ENCODE measurements at regions not wholly inside any gene's neighbourhood (a gene's known extent, or its start where the extent isn't known, plus 50 kb on each side); places are given as distances from the start of the nearest gene placed in this dataset.

GRCh38 chr7:45430397-45430796 lies 143.8 kb upstream of the ADCY1 start:
- ChIA-PET POLR2A (no interaction called here), CTCF (no interaction called here)
- no peak overlapping the region for H3K4me3 ChIP-seq (ENCODE audit: low read depth in 2 of 2, low read length in 2 of 2)
- no peaks in the 10 kb centered on the region for H3K36me3 ChIP-seq (ENCODE audit: control insufficient read depth, insufficient read depth, low read length)
- no TSS peak for BruUV-seq (replicated peaks)
- TF ChIP-seq, protein P1, sequence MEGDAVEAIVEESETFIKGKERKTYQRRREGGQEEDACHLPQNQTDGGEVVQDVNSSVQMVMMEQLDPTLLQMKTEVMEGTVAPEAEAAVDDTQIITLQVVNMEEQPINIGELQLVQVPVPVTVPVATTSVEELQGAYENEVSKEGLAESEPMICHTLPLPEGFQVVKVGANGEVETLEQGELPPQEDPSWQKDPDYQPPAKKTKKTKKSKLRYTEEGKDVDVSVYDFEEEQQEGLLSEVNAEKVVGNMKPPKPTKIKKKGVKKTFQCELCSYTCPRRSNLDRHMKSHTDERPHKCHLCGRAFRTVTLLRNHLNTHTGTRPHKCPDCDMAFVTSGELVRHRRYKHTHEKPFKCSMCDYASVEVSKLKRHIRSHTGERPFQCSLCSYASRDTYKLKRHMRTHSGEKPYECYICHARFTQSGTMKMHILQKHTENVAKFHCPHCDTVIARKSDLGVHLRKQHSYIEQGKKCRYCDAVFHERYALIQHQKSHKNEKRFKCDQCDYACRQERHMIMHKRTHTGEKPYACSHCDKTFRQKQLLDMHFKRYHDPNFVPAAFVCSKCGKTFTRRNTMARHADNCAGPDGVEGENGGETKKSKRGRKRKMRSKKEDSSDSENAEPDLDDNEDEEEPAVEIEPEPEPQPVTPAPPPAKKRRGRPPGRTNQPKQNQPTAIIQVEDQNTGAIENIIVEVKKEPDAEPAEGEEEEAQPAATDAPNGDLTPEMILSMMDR (IDR thresholded peaks at IDR 0.05) = no peak
- TF ChIP-seq POLR2AphosphoS5 (IDR thresholded peaks at IDR 0.05; ENCODE audit: low read depth, low read length) (no peak), TCF7L2 (IDR thresholded peaks at IDR 0.05; ENCODE audit: low read depth, low read length) (no peak)
- H3K9me3 ChIP-seq (ENCODE audit: control insufficient read depth, insufficient read depth, low read depth, low read length) = no peaks in the 10 kb centered on the region
- intact Hi-C loops (cut with micrococcal nuclease; ENCODE audit: unreplicated experiment) (no loop called here), in situ Hi-C loops (cut with HindIII; ENCODE audit: low pct_unique_long_range_greater_than_20kb, low sequenced_read_pairs) (no loop called here)
- no peak overlapping the region for H3K27ac ChIP-seq (ENCODE audit: low read length)
- no peak for ATAC-seq
- H3K4me1 ChIP-seq (ENCODE audit: control insufficient read depth, insufficient read depth, low read length) = no peaks in the 10 kb centered on the region
- no peak for DNase-seq (ENCODE audit: low read depth, low spot score)
- H3K27me3 ChIP-seq (ENCODE audit: control insufficient read depth, insufficient read depth, low read length) = peaks cover 41% of the 10 kb centered on the region

GRCh38 chr7:45434167-45434784 lies 139.9 kb upstream of the ADCY1 start:
- H3K9me3 ChIP-seq (ENCODE audit: control insufficient read depth, insufficient read depth, low read depth, low read length) = no peaks in the 10 kb centered on the region
- DNase-seq (ENCODE audit: low read depth, low spot score) = no peak
- ChIA-PET CTCF (no interaction called here), POLR2A (no interaction called here)
- in situ Hi-C loops (cut with HindIII; ENCODE audit: low pct_unique_long_range_greater_than_20kb, low sequenced_read_pairs) = no loop called here
- intact Hi-C loops (cut with micrococcal nuclease; ENCODE audit: unreplicated experiment) = no loop called here
- no peak overlapping the region for H3K4me3 ChIP-seq (ENCODE audit: low read depth in 2 of 2, low read length in 2 of 2)
- no TSS peak for BruUV-seq (replicated peaks)
- no peaks in the 10 kb centered on the region for H3K4me1 ChIP-seq (ENCODE audit: control insufficient read depth, insufficient read depth, low read length)
- H3K27ac ChIP-seq (ENCODE audit: low read length) = no peak overlapping the region
- H3K27me3 ChIP-seq (ENCODE audit: control insufficient read depth, insufficient read depth, low read length) = peaks cover 37% of the 10 kb centered on the region
- ATAC-seq = no peak
- H3K36me3 ChIP-seq (ENCODE audit: control insufficient read depth, insufficient read depth, low read length) = no peaks in the 10 kb centered on the region
- TF ChIP-seq SIN3A (IDR thresholded peaks at IDR 0.05; ENCODE audit: borderline replicate concordance, insufficient read depth, low read depth, low read length) = no peak
- no peak for TF ChIP-seq TCF7L2 (IDR thresholded peaks at IDR 0.05; ENCODE audit: low read depth, low read length)
- TF ChIP-seq REST (IDR thresholded peaks at IDR 0.05; ENCODE audit: insufficient read depth in 1 of 2, low read depth in 2 of 2, low read length in 1 of 2) = no peak
- TF ChIP-seq POLR2AphosphoS5 (IDR thresholded peaks at IDR 0.05; ENCODE audit: low read depth, low read length) = no peak
- TF ChIP-seq, protein P1 (IDR thresholded peaks at IDR 0.05) = no peak
